ENCODE measurements at regions not wholly inside any gene's neighbourhood (a gene's known extent, or its start where the extent isn't known, plus 50 kb on each side); places are given as distances from the start of the nearest gene placed in this dataset.
A peak's percentile ranks its signal among the peaks of the same experiment; 100 is the strongest.
"Not testable (repeated sequence)": the region's sequence is repeated elsewhere in the genome, so short reads cannot be mapped to it uniquely, and the experiment has no call there.

DNA sequence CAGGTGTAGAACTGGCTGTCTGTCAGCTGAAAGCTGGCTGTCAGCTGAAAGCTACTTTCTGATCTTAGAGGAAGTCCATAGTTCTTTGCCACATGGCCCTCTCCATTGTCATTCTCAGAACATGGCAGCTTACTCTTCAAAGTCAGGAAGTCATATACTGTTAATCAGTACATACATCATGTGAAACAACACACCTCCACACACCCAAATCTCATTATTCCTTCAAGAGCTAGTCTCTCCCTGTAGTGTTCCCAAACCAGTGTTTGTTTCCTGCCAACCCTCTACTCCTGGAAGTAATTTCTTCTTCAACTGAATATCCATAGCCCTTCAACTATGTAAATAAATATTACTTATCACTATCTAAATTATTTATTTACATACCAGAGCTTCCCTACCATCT is 58.9 kb downstream of the OR5AK2 start:
- H3K36me3 ChIP-seq: no peaks in the 10 kb centered on the region
- TF ChIP-seq Cebpa-rat (IDR thresholded peaks at IDR 0.05): no peak
- no peaks in the 10 kb centered on the region for H3K27me3 ChIP-seq
- no peaks in the 10 kb centered on the region for H3K4me1 ChIP-seq
- H3K9ac ChIP-seq: no peak overlapping the region
- H3K9me3 ChIP-seq (replicated peaks in 1 of 11): peaks cover 0 to 16% (median 3%) of the 10 kb centered on the region in 11 experiments; a peak in 6 of 22 replicates
- no peak overlapping the region for H3K27ac ChIP-seq
- H3K4me3 ChIP-seq: no peak overlapping the region
- no peaks in the 10 kb centered on the region for H4K20me1 ChIP-seq
- H3K4me2 ChIP-seq: no peak overlapping the region

- no peaks in the 10 kb centered on the region for H3K4me1 ChIP-seq
- no peaks in the 10 kb centered on the region for H3K36me3 ChIP-seq
- H3K4me2 ChIP-seq: no peak overlapping the region
- no peaks in the 10 kb centered on the region for H4K20me1 ChIP-seq
- no peak overlapping the region for H3K4me3 ChIP-seq
- no peak for TF ChIP-seq Cebpa-rat (IDR thresholded peaks at IDR 0.05)
- no peaks in the 10 kb centered on the region for H3K27me3 ChIP-seq
- no peak overlapping the region for H3K27ac ChIP-seq
- no peak overlapping the region for H3K9ac ChIP-seq
- no peaks in the 10 kb centered on the region; a peak in 2 of 22 replicates for H3K9me3 ChIP-seq (replicated peaks in 1 of 11)
Observed at GRCh38 chr11:57049749-57050148, 61.0 kb downstream of the OR5AK2 start.

GRCh38 chr11:57054817-57055216 is 66.1 kb downstream of the OR5AK2 start:
- H3K9ac ChIP-seq: no peak overlapping the region
- H3K9me3 ChIP-seq (replicated peaks in 1 of 11): no peaks in the 10 kb centered on the region; a peak in 1 of 22 replicates
- H3K27ac ChIP-seq: no peak overlapping the region
- no peak overlapping the region for H3K4me2 ChIP-seq
- no peaks in the 10 kb centered on the region for H3K27me3 ChIP-seq
- no peaks in the 10 kb centered on the region for H3K36me3 ChIP-seq
- no peak for TF ChIP-seq Cebpa-rat (IDR thresholded peaks at IDR 0.05)
- H4K20me1 ChIP-seq: no peaks in the 10 kb centered on the region
- H3K4me1 ChIP-seq: no peaks in the 10 kb centered on the region
- no peak overlapping the region for H3K4me3 ChIP-seq

DNA sequence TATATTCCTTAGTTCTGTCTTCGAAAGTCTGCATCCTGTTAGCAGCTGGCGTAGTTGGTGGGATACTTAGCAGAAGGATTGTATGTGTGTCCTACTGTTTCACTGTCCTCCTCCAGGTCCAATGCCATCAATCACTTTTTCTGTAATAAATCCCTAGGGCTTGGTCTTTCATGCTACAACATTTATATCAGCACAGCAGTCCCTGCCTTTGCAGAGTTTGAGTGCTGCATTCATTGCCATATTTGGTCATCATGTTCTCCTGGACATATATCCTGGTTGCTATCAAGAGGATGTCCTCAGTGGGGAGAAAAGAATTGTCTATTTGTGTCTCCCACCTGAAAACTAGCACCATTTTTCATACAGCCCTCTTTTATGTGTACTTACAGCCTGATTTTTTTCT is 67.0 kb downstream of the OR5AK2 start:
- H3K4me3 ChIP-seq: no peak overlapping the region
- H3K27me3 ChIP-seq: no peaks in the 10 kb centered on the region
- TF ChIP-seq Cebpa-rat (IDR thresholded peaks at IDR 0.05): no peak
- no peaks in the 10 kb centered on the region for H3K36me3 ChIP-seq
- no peaks in the 10 kb centered on the region for H4K20me1 ChIP-seq
- no peaks in the 10 kb centered on the region for H3K4me1 ChIP-seq
- H3K9me3 ChIP-seq (replicated peaks in 1 of 11): no peaks in the 10 kb centered on the region; a peak in 1 of 22 replicates
- H3K9ac ChIP-seq: no peak overlapping the region
- no peak overlapping the region for H3K27ac ChIP-seq
- H3K4me2 ChIP-seq: no peak overlapping the region

DNA sequence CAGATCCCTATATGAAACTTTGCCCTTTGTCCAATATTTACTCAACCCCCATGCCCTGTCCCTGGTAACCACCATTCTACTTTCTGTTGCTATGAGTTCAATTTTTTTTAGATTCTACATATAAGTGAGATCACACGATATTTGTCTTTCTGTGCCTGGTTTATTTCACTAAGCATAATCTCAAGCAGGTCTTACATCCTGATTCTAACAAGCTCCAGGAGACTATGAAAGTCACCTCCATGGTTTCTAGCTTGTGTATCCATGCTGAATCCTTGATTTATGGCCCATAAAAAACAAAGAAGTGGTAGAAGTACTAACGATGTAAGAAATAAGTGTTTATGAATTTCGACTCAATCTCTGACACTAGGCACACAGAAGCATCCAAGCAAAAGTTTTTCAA is 68.0 kb downstream of the OR5AK2 start:
- peaks cover 0 to 4% (median 0%) of the 10 kb centered on the region in 11 experiments; a peak in 2 of 22 replicates for H3K9me3 ChIP-seq (replicated peaks in 1 of 11)
- no peak overlapping the region for H3K9ac ChIP-seq
- TF ChIP-seq Cebpa-rat (IDR thresholded peaks at IDR 0.05): no peak
- H4K20me1 ChIP-seq: no peaks in the 10 kb centered on the region
- no peaks in the 10 kb centered on the region for H3K4me1 ChIP-seq
- no peak overlapping the region for H3K4me2 ChIP-seq
- H3K27ac ChIP-seq: no peak overlapping the region
- H3K36me3 ChIP-seq: no peaks in the 10 kb centered on the region
- no peak overlapping the region for H3K4me3 ChIP-seq
- no peaks in the 10 kb centered on the region for H3K27me3 ChIP-seq

DNA sequence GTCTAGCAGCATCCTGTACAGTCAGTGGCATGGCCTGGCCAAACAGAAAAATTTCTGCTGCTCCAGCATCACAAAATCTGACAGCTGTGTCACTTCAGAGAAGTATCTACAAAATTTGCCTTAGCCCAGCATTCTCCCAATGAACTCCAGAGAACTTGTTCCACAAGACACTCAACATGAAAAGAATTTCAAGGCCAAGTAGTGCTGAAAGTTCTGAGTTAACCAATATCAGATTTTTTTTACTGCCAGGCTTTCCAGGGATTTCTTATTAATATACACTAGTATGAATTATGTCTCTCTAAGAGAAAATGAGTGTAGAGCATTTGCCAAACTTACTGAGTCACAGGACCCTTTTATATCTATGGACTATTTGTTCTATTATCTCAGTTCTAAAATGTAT is 68.8 kb downstream of the OR5AK2 start:
- Histone ChIP-seq H3K36me3 (no peaks in the 10 kb centered on the region), H3K4me3 (no peak overlapping the region), H3K27me3 (no peaks in the 10 kb centered on the region), H3K4me2 (no peak overlapping the region), H4K20me1 (no peaks in the 10 kb centered on the region), H3K4me1 (no peaks in the 10 kb centered on the region), H3K9me3 (replicated peaks in 1 of 11) (peaks cover under 1 to 11% (median 4%) of the 10 kb centered on the region in 11 experiments; a peak in 18 of 22 replicates), H3K27ac (no peak overlapping the region), H3K9ac (no peak overlapping the region)
- TF ChIP-seq Cebpa-rat (IDR thresholded peaks at IDR 0.05): no peak

DNA sequence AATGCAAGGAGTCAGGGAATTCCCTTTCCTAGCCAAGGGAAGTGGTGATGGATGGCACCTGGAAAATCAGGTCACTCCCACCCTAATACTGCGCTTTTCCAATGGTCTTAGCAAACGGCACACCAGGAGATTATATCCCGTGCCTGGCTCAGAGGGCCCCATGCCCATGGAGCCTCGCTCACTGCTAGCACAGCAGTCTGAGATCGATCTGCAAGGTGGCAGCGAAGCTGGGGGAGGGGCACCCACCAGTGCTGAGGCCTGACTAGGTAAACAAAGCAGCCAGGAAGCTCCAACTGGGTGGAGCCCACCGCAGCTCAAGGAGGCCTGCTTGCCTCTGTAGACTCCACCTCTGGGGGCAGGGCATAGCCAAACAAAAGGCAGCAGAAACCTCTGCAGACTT is 74.2 kb downstream of the OR5AK2 start:
- H3K9me3 ChIP-seq (replicated peaks in 1 of 11): peaks cover 9 to 22% (median 13%) of the 10 kb centered on the region in 11 experiments; a peak in 19 of 22 replicates
- not testable (repeated sequence) for H4K20me1 ChIP-seq, H3K27me3 ChIP-seq, H3K36me3 ChIP-seq, H3K4me2 ChIP-seq, H3K27ac ChIP-seq, H3K9ac ChIP-seq, H3K4me1 ChIP-seq, H3K4me3 ChIP-seq

- H3K27me3 ChIP-seq: no peaks in the 10 kb centered on the region
Observed at GRCh38 chr11:57069942-57070341, 81.2 kb downstream of the OR5AK2 start.

GRCh38 chr11:57071829-57072228 is 83.1 kb downstream of the OR5AK2 start:
- peak overlapping the region in 3 of 11 experiments; percentile 50 to 78 (median 58); a peak in 6 of 22 replicates for H3K4me2 ChIP-seq

More at GRCh38 chr11:57069942-57070341, 81.2 kb downstream of the OR5AK2 start:
- no peak overlapping the region for H3K9ac ChIP-seq
- no peaks in the 10 kb centered on the region; a peak in 1 of 22 replicates for H3K9me3 ChIP-seq (replicated peaks in 1 of 11)
- peak overlapping the region in 1 of 11 experiments; percentile 29; a peak in 2 of 22 replicates for H3K27ac ChIP-seq
- peak overlapping the region in 2 of 11 experiments; percentile 36 to 65; a peak in 4 of 22 replicates for H3K4me2 ChIP-seq
- no peak overlapping the region for H3K4me3 ChIP-seq
- no peaks in the 10 kb centered on the region for H4K20me1 ChIP-seq
- H3K4me1 ChIP-seq: peaks cover 0 to 46% (median 0%) of the 10 kb centered on the region in 10 experiments; a peak in 6 of 20 replicates
- peak in 4 of 11 experiments; percentile 34 to 49 (median 42); a peak in 5 of 22 replicates for TF ChIP-seq Cebpa-rat (IDR thresholded peaks at IDR 0.05)
- H3K36me3 ChIP-seq: no peaks in the 10 kb centered on the region

DNA sequence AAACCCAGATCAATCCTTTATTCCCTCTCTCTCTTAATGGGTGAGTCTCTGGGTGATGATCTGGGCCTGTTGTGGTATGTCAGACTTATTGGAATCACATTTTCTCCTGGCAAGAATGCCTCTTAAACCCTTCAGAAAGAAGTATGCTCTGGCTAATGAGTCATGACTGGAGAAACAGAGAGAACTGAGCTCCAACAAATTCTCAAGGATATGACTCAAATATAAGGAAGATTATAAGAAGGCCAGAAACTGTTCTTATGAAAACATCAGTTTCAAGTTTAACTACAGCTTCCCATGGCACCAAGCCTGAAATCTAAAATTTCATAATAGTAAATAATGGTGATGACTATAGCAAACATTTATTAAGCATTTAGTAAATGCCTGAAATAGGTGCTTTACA is 83.9 kb downstream of the OR5AK2 start:
- Histone ChIP-seq H3K4me1 (peaks cover 0 to 46% (median 0%) of the 10 kb centered on the region in 10 experiments; a peak in 6 of 20 replicates), H3K9me3 (replicated peaks in 1 of 11) (no peaks in the 10 kb centered on the region), H3K27ac (peak overlapping the region in 3 of 11 experiments; percentile 58 to 81 (median 73); a peak in 6 of 22 replicates), H3K4me3 (no peak overlapping the region), H3K4me2 (peak overlapping the region in 3 of 11 experiments; percentile 50 to 78 (median 58); a peak in 6 of 22 replicates), H3K9ac (peak overlapping the region in 2 of 11 experiments; percentile 31 to 60; a peak in 2 of 22 replicates), H4K20me1 (no peaks in the 10 kb centered on the region), H3K36me3 (no peaks in the 10 kb centered on the region), H3K27me3 (no peaks in the 10 kb centered on the region)
- no peak for TF ChIP-seq Cebpa-rat (IDR thresholded peaks at IDR 0.05)

More at GRCh38 chr11:57071829-57072228, 83.1 kb downstream of the OR5AK2 start:
- H3K4me1 ChIP-seq: peaks cover 0 to 46% (median 0%) of the 10 kb centered on the region in 10 experiments; a peak in 6 of 20 replicates
- peak overlapping the region in 2 of 11 experiments; percentile 31 to 60; a peak in 1 of 22 replicates for H3K9ac ChIP-seq
- no peak overlapping the region for H3K4me3 ChIP-seq
- TF ChIP-seq Cebpa-rat (IDR thresholded peaks at IDR 0.05): no peak
- H3K27me3 ChIP-seq: no peaks in the 10 kb centered on the region
- no peaks in the 10 kb centered on the region for H4K20me1 ChIP-seq
- H3K36me3 ChIP-seq: no peaks in the 10 kb centered on the region
- H3K27ac ChIP-seq: peak overlapping the region in 3 of 11 experiments; percentile 58 to 81 (median 73); a peak in 6 of 22 replicates
- H3K9me3 ChIP-seq (replicated peaks in 1 of 11): no peaks in the 10 kb centered on the region; a peak in 1 of 22 replicates

All from BLaER1 treated with 17β-estradiol and CSF1 and Interleukin-3, amounts not matched to agents 10 nM and 100 nM (cell line).